DOHH2 (cell line): ENCODE measurements at regions not wholly inside any gene's neighbourhood (a gene's known extent, or its start where the extent isn't known, plus 50 kb on each side); places are given as distances from the start of the nearest gene placed in this dataset.

Experiments used
- EZH2phosphoT487 ChIP-seq: fragments of 200-600 bp; sonication (generic); IDR thresholded peaks from 2 replicates; pipeline ENCODE4 v1.6.1; 2017; ENCODE audit warnings: borderline replicate concordance, mild to moderate bottlenecking, antibody characterized with exemption, low read length, moderate library complexity, mixed read lengths
- TF ChIP-seq, protein P1 (sequence below): fragments of 200-600 bp; sonication (generic); IDR thresholded peaks from one replicate; pipeline ENCODE4 v1.5.1; 2014; ENCODE audit warnings: antibody characterized with exemption, mild to moderate bottlenecking, low read depth, low read length; ENCODE audit not compliant: poor library complexity, severe bottlenecking

DNA sequence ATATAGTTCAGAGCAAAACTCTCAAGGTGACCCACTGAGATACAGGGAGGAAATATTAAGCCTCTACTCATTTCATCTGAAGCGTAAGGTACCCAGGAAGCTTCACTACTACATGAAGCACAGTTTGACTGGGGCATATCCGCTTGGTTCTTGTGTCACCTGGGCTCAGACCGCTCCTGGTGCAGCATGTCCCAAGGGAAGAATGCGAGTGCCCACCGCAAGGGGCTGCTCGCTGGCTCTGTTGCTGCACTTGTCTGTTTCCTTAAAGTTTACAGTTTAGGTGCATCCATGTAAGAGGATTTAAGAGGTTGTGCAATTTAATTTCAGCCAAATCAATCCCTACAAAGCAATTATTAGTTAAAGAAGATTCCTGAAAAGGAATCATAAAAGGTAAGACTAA, 507.8 kb downstream of the FBXO15 start:
- TF ChIP-seq, protein P1, sequence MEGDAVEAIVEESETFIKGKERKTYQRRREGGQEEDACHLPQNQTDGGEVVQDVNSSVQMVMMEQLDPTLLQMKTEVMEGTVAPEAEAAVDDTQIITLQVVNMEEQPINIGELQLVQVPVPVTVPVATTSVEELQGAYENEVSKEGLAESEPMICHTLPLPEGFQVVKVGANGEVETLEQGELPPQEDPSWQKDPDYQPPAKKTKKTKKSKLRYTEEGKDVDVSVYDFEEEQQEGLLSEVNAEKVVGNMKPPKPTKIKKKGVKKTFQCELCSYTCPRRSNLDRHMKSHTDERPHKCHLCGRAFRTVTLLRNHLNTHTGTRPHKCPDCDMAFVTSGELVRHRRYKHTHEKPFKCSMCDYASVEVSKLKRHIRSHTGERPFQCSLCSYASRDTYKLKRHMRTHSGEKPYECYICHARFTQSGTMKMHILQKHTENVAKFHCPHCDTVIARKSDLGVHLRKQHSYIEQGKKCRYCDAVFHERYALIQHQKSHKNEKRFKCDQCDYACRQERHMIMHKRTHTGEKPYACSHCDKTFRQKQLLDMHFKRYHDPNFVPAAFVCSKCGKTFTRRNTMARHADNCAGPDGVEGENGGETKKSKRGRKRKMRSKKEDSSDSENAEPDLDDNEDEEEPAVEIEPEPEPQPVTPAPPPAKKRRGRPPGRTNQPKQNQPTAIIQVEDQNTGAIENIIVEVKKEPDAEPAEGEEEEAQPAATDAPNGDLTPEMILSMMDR = no peak
- TF ChIP-seq EZH2phosphoT487 = no peak
